GM21576 (cell line): ENCODE measurements at regions not wholly inside any gene's neighbourhood (a gene's known extent, or its start where the extent isn't known, plus 50 kb on each side); places are given as distances from the start of the nearest gene placed in this dataset.

Experiments used
- ATAC-seq: cut with Tn5 transposase; IDR thresholded peaks from one replicate; pipeline ENCODE4 v1.9.1; 2021; ENCODE audit warnings: mild to moderate bottlenecking, moderate library complexity; ENCODE audit not compliant: unreplicated experiment

GRCh38 chr3:159852821-159853505 lies 135.7 kb upstream of the IL12A start:
- ATAC-seq, result peak; percentile 49

GRCh38 chr3:159853506-159853864 lies 135.2 kb upstream of the IL12A start:
- ATAC-seq, result no peak

GRCh38 chr3:159854500-159855124 lies 134.0 kb upstream of the IL12A start:
- no peak for ATAC-seq

- ATAC-seq, result no peak
These were observed 132.9 kb upstream of the IL12A start for GRCh38 chr3:159855599-159856346.

- ATAC-seq, result no peak
These were observed 132.0 kb upstream of the IL12A start for GRCh38 chr3:159856590-159857104.

GRCh38 chr3:159857840-159858239 lies 130.8 kb upstream of the IL12A start:
- ATAC-seq, result no peak

- ATAC-seq, result no peak
These were observed 130.0 kb upstream of the IL12A start for GRCh38 chr3:159858650-159859049.

GRCh38 chr3:159859424-159859823 lies 129.2 kb upstream of the IL12A start:
- no peak for ATAC-seq

- no peak for ATAC-seq
These were observed 128.8 kb upstream of the IL12A start for GRCh38 chr3:159859836-159860235.

GRCh38 chr3:159860269-159861116 lies 128.1 kb upstream of the IL12A start:
- ATAC-seq, result no peak

GRCh38 chr3:159861369-159861987 lies 127.2 kb upstream of the IL12A start:
- ATAC-seq, result peak; percentile 72

- ATAC-seq, result no peak
These were observed 123.5 kb upstream of the IL12A start for GRCh38 chr3:159865041-159865579.

GRCh38 chr3:159866201-159866746 lies 122.4 kb upstream of the IL12A start:
- ATAC-seq, result no peak

- no peak for ATAC-seq
These were observed 121.3 kb upstream of the IL12A start for GRCh38 chr3:159867372-159867771.

- ATAC-seq, result no peak
These were observed 117.9 kb upstream of the IL12A start for GRCh38 chr3:159870723-159871122.

GRCh38 chr3:159872374-159873109 lies 116.1 kb upstream of the IL12A start:
- ATAC-seq, result no peak

GRCh38 chr3:159875116-159875515 lies 113.5 kb upstream of the IL12A start:
- no peak for ATAC-seq

- no peak for ATAC-seq
These were observed 110.7 kb upstream of the IL12A start for GRCh38 chr3:159877924-159878323.

GRCh38 chr3:159879146-159879545 lies 109.5 kb upstream of the IL12A start:
- no peak for ATAC-seq
